HFF-Myc (cell line): ENCODE measurements at regions not wholly inside any gene's neighbourhood (a gene's known extent, or its start where the extent isn't known, plus 50 kb on each side); places are given as distances from the start of the nearest gene placed in this dataset.
A peak's percentile ranks its signal among the peaks of the same experiment; 100 is the strongest.
"Not testable (repeated sequence)": the region's sequence is repeated elsewhere in the genome, so short reads cannot be mapped to it uniquely, and the experiment has no call there.

ENCODE experiments used
- DNase-seq: peaks from one replicate; pipeline ENCODE4 v3.0.0-alpha.2; 2011; ENCODE audit warnings: low read depth; ENCODE audit errors: extremely low read depth
- H3K4me3 ChIP-seq: replicated peaks from 2 replicates; pipeline ENCODE4 v1.5.1; 2011; ENCODE audit warnings: low read depth, mild to moderate bottlenecking, control low read depth, low read length
- TF ChIP-seq, protein P1 (sequence below): IDR thresholded peaks from 2 replicates; pipeline ENCODE4 v1.5.1; 2012; ENCODE audit warnings: mild to moderate bottlenecking, low read depth, low read length, control low read depth; ENCODE audit errors: missing control alignments

GRCh38 chr2:175253871-175254270 is 72.4 kb upstream of the ATP5MC3 start:
- H3K4me3 ChIP-seq = no peak overlapping the region
- no peak for DNase-seq
- TF ChIP-seq, protein P1, sequence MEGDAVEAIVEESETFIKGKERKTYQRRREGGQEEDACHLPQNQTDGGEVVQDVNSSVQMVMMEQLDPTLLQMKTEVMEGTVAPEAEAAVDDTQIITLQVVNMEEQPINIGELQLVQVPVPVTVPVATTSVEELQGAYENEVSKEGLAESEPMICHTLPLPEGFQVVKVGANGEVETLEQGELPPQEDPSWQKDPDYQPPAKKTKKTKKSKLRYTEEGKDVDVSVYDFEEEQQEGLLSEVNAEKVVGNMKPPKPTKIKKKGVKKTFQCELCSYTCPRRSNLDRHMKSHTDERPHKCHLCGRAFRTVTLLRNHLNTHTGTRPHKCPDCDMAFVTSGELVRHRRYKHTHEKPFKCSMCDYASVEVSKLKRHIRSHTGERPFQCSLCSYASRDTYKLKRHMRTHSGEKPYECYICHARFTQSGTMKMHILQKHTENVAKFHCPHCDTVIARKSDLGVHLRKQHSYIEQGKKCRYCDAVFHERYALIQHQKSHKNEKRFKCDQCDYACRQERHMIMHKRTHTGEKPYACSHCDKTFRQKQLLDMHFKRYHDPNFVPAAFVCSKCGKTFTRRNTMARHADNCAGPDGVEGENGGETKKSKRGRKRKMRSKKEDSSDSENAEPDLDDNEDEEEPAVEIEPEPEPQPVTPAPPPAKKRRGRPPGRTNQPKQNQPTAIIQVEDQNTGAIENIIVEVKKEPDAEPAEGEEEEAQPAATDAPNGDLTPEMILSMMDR = no peak

- TF ChIP-seq, protein P1 = peak; percentile 54
- DNase-seq = no peak
- H3K4me3 ChIP-seq = no peak overlapping the region
Measured at GRCh38 chr2:175251425-175252041, 70.0 kb upstream of the ATP5MC3 start.

- DNase-seq = no peak
- no peak overlapping the region for H3K4me3 ChIP-seq
- TF ChIP-seq, protein P1 = no peak
Measured at GRCh38 chr2:175247159-175247558, 65.6 kb upstream of the ATP5MC3 start.

- no peak for DNase-seq
- TF ChIP-seq, protein P1 = no peak
Measured at GRCh38 chr2:175244697-175245096, 63.2 kb upstream of the ATP5MC3 start.

DNA sequence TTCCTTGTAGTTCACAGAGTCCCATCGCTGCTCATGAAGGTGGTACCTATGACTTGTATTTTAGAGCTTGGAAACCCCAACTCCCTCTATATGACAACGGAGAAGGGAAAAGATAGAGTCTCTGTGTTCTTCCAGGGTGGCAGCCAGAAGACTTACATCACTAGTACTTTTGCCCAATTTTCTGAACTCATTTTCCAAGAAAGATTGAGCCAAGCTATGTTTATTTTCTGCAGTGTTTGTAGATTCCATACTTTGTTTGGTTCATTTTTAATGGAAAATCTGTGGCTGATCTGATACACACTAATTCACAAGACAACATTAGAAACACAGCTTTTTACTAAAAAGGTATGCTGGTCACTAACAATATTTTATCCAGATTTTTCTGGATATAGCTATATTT is 60.2 kb upstream of the ATP5MC3 start:
- H3K4me3 ChIP-seq = no peak overlapping the region
- TF ChIP-seq, protein P1 = no peak
- no peak for DNase-seq

More at GRCh38 chr2:175244697-175245096, 63.2 kb upstream of the ATP5MC3 start:
- no peak overlapping the region for H3K4me3 ChIP-seq

DNA sequence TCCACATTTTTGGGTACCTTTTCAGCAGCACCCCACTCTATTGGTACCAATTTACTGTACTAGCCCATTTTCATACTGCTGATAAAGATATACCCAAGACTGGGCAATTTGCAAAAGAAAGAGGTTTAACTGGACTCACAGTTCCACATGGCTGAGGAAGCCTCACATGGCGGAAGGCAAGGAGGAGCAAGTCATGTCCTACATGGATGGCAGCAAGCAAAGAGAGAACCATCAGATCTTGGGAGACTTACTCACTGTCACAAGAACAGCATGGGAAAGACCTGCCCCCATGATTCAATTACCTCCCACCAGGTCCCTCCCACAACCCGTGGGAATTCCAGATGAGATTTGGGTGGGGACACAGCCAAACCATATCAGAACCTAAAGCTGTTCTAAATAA is 58.5 kb upstream of the ATP5MC3 start:
- H3K4me3 ChIP-seq, DNase-seq: not testable (repeated sequence)

DNA sequence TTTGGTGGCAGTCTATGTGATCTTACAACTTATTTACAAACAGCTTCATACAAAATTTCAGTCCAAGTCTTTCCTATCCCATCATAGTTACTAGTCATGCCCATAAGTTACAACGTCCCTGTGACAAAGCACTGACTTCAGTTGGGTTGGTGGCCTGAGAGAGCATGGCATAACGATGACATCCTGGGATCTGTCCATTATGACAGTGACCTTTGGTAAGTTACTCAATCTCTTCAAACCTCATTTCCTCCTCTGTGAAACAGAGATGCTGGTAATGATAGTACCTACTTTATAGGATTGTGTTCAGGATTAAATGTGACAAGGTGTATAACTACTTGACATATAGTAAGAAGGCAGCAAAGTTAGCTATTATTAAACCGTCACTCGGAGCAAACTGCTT is 55.4 kb upstream of the ATP5MC3 start:
- TF ChIP-seq, protein P1 = no peak
- H3K4me3 ChIP-seq = no peak overlapping the region
- no peak for DNase-seq
